HG02943 (cell line): ENCODE measurements at regions not wholly inside any gene's neighbourhood (a gene's known extent, or its start where the extent isn't known, plus 50 kb on each side); places are given as distances from the start of the nearest gene placed in this dataset.
"Not testable (repeated sequence)": the region's sequence is repeated elsewhere in the genome, so short reads cannot be mapped to it uniquely, and the experiment has no call there.

ENCODE experiments used
- ATAC-seq: cut with Tn5 transposase; IDR thresholded peaks from one replicate; pipeline ENCODE4 v1.9.1; 2021; ENCODE audit warnings: mild to moderate bottlenecking, low read depth, moderate library complexity; ENCODE audit not compliant: unreplicated experiment

- ATAC-seq = no peak
Observed at GRCh38 chr10:44280226-44281014, 104.5 kb downstream of the CXCL12 start.

- ATAC-seq = no peak
Observed at GRCh38 chr10:44279426-44280126, 105.3 kb downstream of the CXCL12 start.

- no peak for ATAC-seq
Observed at GRCh38 chr10:44278837-44279324, 106.0 kb downstream of the CXCL12 start.

- not testable (repeated sequence) for ATAC-seq
Observed at GRCh38 chr10:44268435-44268948, 116.4 kb downstream of the CXCL12 start.

GRCh38 chr10:44267007-44267406 is 117.9 kb downstream of the CXCL12 start:
- no peak for ATAC-seq

- no peak for ATAC-seq
Observed at GRCh38 chr10:44264244-44264643, 120.7 kb downstream of the CXCL12 start.

GRCh38 chr10:44263771-44264170 is 121.1 kb downstream of the CXCL12 start:
- ATAC-seq = no peak

- no peak for ATAC-seq
Observed at GRCh38 chr10:44262551-44263251, 122.2 kb downstream of the CXCL12 start.

- ATAC-seq = no peak
Observed at GRCh38 chr10:44261710-44262455, 123.0 kb downstream of the CXCL12 start.

GRCh38 chr10:44261296-44261695 is 123.6 kb downstream of the CXCL12 start:
- ATAC-seq = no peak

GRCh38 chr10:44260286-44260928 is 124.5 kb downstream of the CXCL12 start:
- ATAC-seq = no peak

- ATAC-seq = no peak
Observed at GRCh38 chr10:44259090-44259874, 125.6 kb downstream of the CXCL12 start.

- ATAC-seq = no peak
Observed at GRCh38 chr10:44258460-44259089, 126.3 kb downstream of the CXCL12 start.

- ATAC-seq = no peak
Observed at GRCh38 chr10:44258019-44258418, 126.9 kb downstream of the CXCL12 start.

- no peak for ATAC-seq
Observed at GRCh38 chr10:44253769-44254462, 131.0 kb downstream of the CXCL12 start.

GRCh38 chr10:44252631-44253030 is 132.3 kb downstream of the CXCL12 start:
- ATAC-seq = not testable (repeated sequence)

GRCh38 chr10:44249933-44250332 is 135.0 kb downstream of the CXCL12 start:
- not testable (repeated sequence) for ATAC-seq

- no peak for ATAC-seq
Observed at GRCh38 chr10:44249490-44249889, 135.4 kb downstream of the CXCL12 start.
